ENCODE measurements at regions not wholly inside any gene's neighbourhood (a gene's known extent, or its start where the extent isn't known, plus 50 kb on each side); places are given as distances from the start of the nearest gene placed in this dataset.
"Not testable (repeated sequence)": the region's sequence is repeated elsewhere in the genome, so short reads cannot be mapped to it uniquely, and the experiment has no call there.

DNA sequence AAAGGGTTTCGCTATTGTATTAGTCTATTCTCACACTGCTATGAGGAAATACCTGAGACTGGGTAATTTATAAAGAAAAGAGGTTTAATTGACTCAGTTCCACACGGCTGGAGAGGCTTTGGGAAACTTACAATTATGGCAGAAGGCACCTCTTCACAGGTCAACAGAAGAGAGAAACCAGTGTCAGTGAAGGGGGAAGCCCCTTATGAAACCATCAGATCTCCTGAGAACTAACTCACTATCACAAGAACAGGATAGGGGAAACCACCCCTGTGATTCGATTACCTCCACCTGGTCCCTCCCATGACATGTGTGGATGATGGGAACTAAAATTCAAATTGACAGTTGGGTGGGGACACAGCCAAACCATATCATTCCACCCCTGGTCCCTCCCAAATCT, 589.5 kb downstream of the CENPC start:
- no peak overlapping the region for H3K4me3 ChIP-seq (ENCODE audit: low read depth, low read length)
- TF ChIP-seq, protein P1, sequence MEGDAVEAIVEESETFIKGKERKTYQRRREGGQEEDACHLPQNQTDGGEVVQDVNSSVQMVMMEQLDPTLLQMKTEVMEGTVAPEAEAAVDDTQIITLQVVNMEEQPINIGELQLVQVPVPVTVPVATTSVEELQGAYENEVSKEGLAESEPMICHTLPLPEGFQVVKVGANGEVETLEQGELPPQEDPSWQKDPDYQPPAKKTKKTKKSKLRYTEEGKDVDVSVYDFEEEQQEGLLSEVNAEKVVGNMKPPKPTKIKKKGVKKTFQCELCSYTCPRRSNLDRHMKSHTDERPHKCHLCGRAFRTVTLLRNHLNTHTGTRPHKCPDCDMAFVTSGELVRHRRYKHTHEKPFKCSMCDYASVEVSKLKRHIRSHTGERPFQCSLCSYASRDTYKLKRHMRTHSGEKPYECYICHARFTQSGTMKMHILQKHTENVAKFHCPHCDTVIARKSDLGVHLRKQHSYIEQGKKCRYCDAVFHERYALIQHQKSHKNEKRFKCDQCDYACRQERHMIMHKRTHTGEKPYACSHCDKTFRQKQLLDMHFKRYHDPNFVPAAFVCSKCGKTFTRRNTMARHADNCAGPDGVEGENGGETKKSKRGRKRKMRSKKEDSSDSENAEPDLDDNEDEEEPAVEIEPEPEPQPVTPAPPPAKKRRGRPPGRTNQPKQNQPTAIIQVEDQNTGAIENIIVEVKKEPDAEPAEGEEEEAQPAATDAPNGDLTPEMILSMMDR (IDR thresholded peaks at IDR 0.05; ENCODE audit: borderline replicate concordance, insufficient read depth, low read depth, low read length): no peak

DNA sequence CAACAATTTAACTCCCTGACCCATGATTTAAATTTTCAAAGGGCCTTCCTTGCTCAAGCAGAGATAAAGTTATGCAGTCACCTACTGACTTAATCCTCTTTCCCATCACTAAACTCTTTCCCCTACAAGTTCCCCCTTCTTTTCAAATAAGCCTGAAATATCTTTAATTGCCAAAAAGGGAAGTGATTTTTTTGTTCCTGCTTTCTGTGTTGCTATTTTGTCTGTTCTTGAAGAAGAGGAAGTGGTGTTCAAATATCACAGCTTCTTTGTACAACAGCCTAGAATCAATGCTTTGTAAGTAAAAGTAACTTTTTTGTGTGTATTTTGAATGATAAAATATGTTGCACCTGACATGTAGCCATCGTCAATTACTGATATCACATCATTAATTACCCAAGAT, 595.9 kb downstream of the CENPC start:
- TF ChIP-seq, protein P1 (IDR thresholded peaks at IDR 0.05; ENCODE audit: borderline replicate concordance, insufficient read depth, low read depth, low read length): no peak
- no peak overlapping the region for H3K4me3 ChIP-seq (ENCODE audit: low read depth, low read length)

DNA sequence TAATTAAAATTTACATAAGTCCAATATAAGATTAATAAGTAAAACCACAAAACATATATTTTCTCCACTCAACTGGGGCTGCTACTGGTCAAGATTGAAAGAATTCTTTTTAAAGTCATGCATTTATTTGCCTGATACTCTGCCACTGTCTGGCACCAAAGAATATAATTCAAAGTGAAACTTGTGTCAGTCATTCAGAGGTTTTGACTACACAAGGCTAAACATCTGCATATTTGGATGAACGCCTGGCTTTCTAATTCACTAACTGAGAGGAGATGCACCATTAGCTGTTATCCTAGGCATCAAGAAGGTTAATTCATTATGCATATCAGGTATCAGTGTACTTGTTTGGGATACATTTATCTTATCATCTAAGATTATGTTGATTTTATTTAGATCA, 598.5 kb downstream of the CENPC start:
- TF ChIP-seq, protein P1 (IDR thresholded peaks at IDR 0.05; ENCODE audit: borderline replicate concordance, insufficient read depth, low read depth, low read length): no peak
- no peak overlapping the region for H3K4me3 ChIP-seq (ENCODE audit: low read depth, low read length)

DNA sequence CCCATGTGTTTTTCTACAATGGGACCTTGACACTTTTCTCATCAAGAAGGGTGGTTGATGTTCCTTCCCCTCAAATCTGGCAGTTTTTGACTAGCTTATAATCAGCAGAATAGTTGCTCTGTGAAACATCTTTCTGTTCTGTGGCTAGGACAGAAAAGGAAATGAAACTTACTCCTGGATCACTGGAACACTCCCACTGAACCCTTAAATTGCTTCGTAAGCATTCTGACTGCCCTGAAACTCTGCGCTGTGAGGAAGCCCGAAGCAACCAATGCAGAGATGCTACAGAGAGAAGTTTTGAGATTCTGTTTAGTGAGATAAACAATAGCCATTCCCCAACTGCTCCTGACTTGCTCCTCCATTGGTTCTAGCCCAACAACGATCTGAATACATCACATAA, 602.2 kb downstream of the CENPC start:
- TF ChIP-seq, protein P1 (IDR thresholded peaks at IDR 0.05; ENCODE audit: borderline replicate concordance, insufficient read depth, low read depth, low read length): no peak
- no peak overlapping the region for H3K4me3 ChIP-seq (ENCODE audit: low read depth, low read length)

DNA sequence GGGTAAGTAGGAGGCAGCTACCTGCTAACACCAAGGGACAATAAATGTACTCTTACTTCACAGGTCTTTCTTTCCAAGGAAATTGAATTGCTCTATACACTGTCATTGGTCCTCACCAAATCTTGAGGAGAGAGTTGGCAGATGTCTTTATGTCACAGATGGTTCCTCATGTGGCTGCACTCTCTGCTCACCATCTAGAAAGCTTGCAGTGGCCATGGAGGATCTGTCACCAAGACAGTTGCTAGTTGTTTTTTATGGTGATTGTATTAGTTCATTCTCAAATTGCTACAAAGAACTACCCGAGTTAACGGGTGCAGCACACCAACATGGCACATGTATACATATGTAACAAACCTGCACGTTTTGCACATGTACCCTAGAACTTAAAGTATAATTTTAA, 613.3 kb downstream of the CENPC start:
- not testable (repeated sequence) for H3K4me3 ChIP-seq (ENCODE audit: low read depth, low read length)

DNA sequence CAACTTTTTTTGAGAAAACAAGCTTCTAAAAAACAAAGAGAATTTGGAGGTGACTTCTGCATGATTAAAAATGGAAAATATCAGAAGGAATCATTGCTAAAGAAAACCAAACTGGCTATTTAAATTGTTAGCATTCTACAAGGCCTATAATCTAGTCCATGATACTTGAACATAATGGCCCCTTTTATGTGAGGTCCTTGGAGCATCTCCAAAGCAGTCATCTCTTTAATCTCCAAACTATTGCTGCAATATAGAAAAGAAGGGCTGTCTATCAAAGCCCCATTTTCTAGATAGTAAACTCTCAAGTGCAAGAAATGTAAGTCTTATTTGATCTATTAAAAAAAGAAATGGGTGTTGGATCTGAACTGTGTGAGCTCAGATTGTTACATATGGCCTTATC, 615.1 kb downstream of the CENPC start:
- H3K4me3 ChIP-seq (ENCODE audit: low read depth, low read length): no peak overlapping the region
- TF ChIP-seq, protein P1 (IDR thresholded peaks at IDR 0.05; ENCODE audit: borderline replicate concordance, insufficient read depth, low read depth, low read length): no peak

DNA sequence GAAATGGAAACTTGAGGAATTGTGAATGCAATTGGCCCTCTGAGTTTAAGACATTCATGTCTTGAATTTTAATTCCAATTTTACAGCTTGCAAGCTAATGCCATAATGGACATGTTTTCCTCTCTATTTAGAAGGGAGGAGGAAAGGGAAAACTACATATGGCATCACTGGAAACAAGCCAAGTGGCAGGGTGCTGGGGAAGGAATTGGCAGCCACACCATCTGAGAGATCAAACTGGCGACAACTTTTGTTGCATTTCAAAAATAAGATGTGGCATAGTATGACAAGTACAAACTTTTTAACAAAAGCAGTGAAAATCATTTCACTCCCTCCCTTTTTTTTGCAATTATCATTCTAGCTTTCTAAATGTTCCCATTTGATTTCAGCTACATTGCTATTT, 615.6 kb downstream of the CENPC start:
- TF ChIP-seq, protein P1 (IDR thresholded peaks at IDR 0.05; ENCODE audit: borderline replicate concordance, insufficient read depth, low read depth, low read length): no peak
- no peak overlapping the region for H3K4me3 ChIP-seq (ENCODE audit: low read depth, low read length)

DNA sequence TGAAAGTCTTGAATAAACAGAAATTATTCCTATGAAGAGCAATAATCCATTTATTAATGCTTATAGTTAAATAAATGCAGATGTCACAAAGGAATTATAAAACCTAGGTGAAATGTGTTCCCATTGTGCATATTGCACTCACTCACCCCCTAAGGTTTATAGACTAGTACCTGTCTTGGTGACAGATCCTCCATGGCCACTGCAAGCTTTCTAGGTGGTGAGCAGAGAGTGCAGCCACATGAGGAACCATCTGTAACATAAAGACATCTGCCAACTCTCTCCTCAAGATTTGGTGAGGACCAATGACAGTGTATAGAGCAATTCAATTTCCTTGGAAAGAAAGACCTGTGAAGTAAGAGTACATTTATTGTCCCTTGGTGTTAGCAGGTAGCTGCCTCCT, 616.4 kb downstream of the CENPC start:
- not testable (repeated sequence) for H3K4me3 ChIP-seq (ENCODE audit: low read depth, low read length)
